Anterior cingulate cortex (tissue), 58 donors: ENCODE measurements at regions not wholly inside any gene's neighbourhood (a gene's known extent, or its start where the extent isn't known, plus 50 kb on each side); places are given as distances from the start of the nearest gene placed in this dataset.

ENCODE experiments used
- DNase-seq, 58 donors: peaks; one replicate each; lab custom pipeline; 2025; lab: John Stamatoyannopoulos, UW

GRCh38 chr7:25982684-25983083 is 169.3 kb upstream of the NFE2L3 start:
- DNase-seq = no peak

GRCh38 chr7:25985196-25985595 is 166.8 kb upstream of the NFE2L3 start:
- no peak for DNase-seq

- DNase-seq = no peak
These were observed 163.4 kb upstream of the NFE2L3 start for GRCh38 chr7:25988640-25989039.

GRCh38 chr7:25989140-25989705 is 162.8 kb upstream of the NFE2L3 start:
- no peak for DNase-seq

GRCh38 chr7:25994433-25994994 is 157.5 kb upstream of the NFE2L3 start:
- no peak for DNase-seq

- DNase-seq = no peak
These were observed 156.8 kb upstream of the NFE2L3 start for GRCh38 chr7:25995216-25995615.

- DNase-seq = no peak
These were observed 156.0 kb upstream of the NFE2L3 start for GRCh38 chr7:25996006-25996408.

- DNase-seq = no peak
These were observed 153.5 kb upstream of the NFE2L3 start for GRCh38 chr7:25998499-25998898.

GRCh38 chr7:26000841-26001240 is 151.2 kb upstream of the NFE2L3 start:
- DNase-seq = no peak

GRCh38 chr7:26001662-26002244 is 150.2 kb upstream of the NFE2L3 start:
- DNase-seq = no peak

- DNase-seq = no peak
These were observed 146.2 kb upstream of the NFE2L3 start for GRCh38 chr7:26005683-26006410.

GRCh38 chr7:26006426-26006825 is 145.6 kb upstream of the NFE2L3 start:
- no peak for DNase-seq

GRCh38 chr7:26007510-26007909 is 144.5 kb upstream of the NFE2L3 start:
- DNase-seq = no peak

GRCh38 chr7:26008428-26008827 is 143.6 kb upstream of the NFE2L3 start:
- DNase-seq = no peak

GRCh38 chr7:26011039-26011696 is 140.8 kb upstream of the NFE2L3 start:
- DNase-seq = no peak

GRCh38 chr7:26013551-26014083 is 138.4 kb upstream of the NFE2L3 start:
- no peak for DNase-seq

GRCh38 chr7:26022982-26023381 is 129.0 kb upstream of the NFE2L3 start:
- no peak for DNase-seq

- DNase-seq = no peak
These were observed 122.1 kb upstream of the NFE2L3 start for GRCh38 chr7:26029911-26030310.

GRCh38 chr7:26034391-26034790 is 117.6 kb upstream of the NFE2L3 start:
- DNase-seq = no peak

GRCh38 chr7:26035552-26035951 is 116.4 kb upstream of the NFE2L3 start:
- no peak for DNase-seq

GRCh38 chr7:26036092-26036491 is 115.9 kb upstream of the NFE2L3 start:
- DNase-seq = no peak
